Activated CD8-positive, alpha-beta T cell treated with anti-CD3 and anti-CD28 coated beads for 36 hours (primary cell): ENCODE measurements at regions not wholly inside any gene's neighbourhood (a gene's known extent, or its start where the extent isn't known, plus 50 kb on each side); places are given as distances from the start of the nearest gene placed in this dataset.

ENCODE experiments used
- ATAC-seq: fragments of 200-7000 bp; cut with Tn5 transposase; one replicate; pipeline ENCODE4 v1.10.0; 2021; ENCODE audit warnings: mild to moderate bottlenecking, moderate library complexity
- CTCF ChIA-PET: fragments of 350-600 bp; sonication (Branson Sonifier 250); formaldehyde crosslinking; loops from one replicate; lab custom pipeline; 2021; ENCODE audit warnings: antibody characterized with exemption; lab: Charles Lee
- POLR2A ChIA-PET: fragments of 350-600 bp; sonication (Branson Sonifier 250); formaldehyde crosslinking; loops from one replicate; lab custom pipeline; 2021; ENCODE audit warnings: antibody characterized with exemption; lab: Charles Lee
- DNase-seq: peaks from one replicate; pipeline ENCODE4 v3.0.0-alpha.2; 2020
- H3K27ac Mint-ChIP-seq: one replicate; pipeline ENCODE4 v1.8.0; 2021; ENCODE audit warnings: mild to moderate bottlenecking, mixed read lengths
- H3K27me3 Mint-ChIP-seq: one replicate; pipeline ENCODE4 v1.8.0; 2021; ENCODE audit warnings: mixed read lengths
- H3K36me3 Mint-ChIP-seq: one replicate; pipeline ENCODE4 v1.8.0; 2021; ENCODE audit warnings: low read depth, mixed read lengths
- H3K4me1 Mint-ChIP-seq: one replicate; pipeline ENCODE4 v1.8.0; 2021; ENCODE audit warnings: low read depth, mixed read lengths
- H3K4me3 Mint-ChIP-seq: one replicate; pipeline ENCODE4 v1.8.0; 2021; ENCODE audit warnings: mild to moderate bottlenecking, moderate library complexity, mixed read lengths
- H3K9me3 Mint-ChIP-seq: one replicate; pipeline ENCODE4 v1.8.0; 2021; ENCODE audit warnings: mixed read lengths
- CTCF ChIP-seq: fragments of 200-600 bp; IDR thresholded peaks from one replicate; pipeline ENCODE4 v1.8.0; 2022; ENCODE audit warnings: antibody characterized with exemption, mild to moderate bottlenecking
- intact Hi-C: fragments of 100-400 bp; cut with micrococcal nuclease; formaldehyde crosslinking; loops from one replicate; pipeline ENCODE4 v1.10.0; 2022

GRCh38 chrX:150282953-150283352 lies 80.2 kb upstream of the MAMLD1 start:
- ChIA-PET POLR2A (no interaction called here), CTCF (no interaction called here)
- no peak overlapping the region for H3K27ac Mint-ChIP-seq
- ATAC-seq (no peak), DNase-seq (no peak)
- H3K36me3 Mint-ChIP-seq: no peaks in the 10 kb centered on the region
- intact Hi-C loops: no loop called here
- H3K9me3 Mint-ChIP-seq: no peaks in the 10 kb centered on the region
- H3K4me3 Mint-ChIP-seq: no peak overlapping the region
- H3K27me3 Mint-ChIP-seq: peaks cover 1% of the 10 kb centered on the region
- no peak for TF ChIP-seq CTCF
- H3K4me1 Mint-ChIP-seq: no peaks in the 10 kb centered on the region

GRCh38 chrX:150291014-150291413 lies 72.1 kb upstream of the MAMLD1 start:
- intact Hi-C loops: no loop called here
- Mint-ChIP-seq H3K27ac (no peak overlapping the region), H3K36me3 (no peaks in the 10 kb centered on the region), H3K27me3 (no peaks in the 10 kb centered on the region), H3K4me3 (no peak overlapping the region), H3K4me1 (no peaks in the 10 kb centered on the region), H3K9me3 (no peaks in the 10 kb centered on the region)
- DNase-seq (no peak), ATAC-seq (no peak)
- ChIA-PET CTCF (no interaction called here), POLR2A (no interaction called here)
- no peak for TF ChIP-seq CTCF

GRCh38 chrX:150293311-150294013 lies 69.7 kb upstream of the MAMLD1 start:
- ChIA-PET POLR2A (no interaction called here), CTCF (no interaction called here)
- no peak for DNase-seq
- H3K9me3 Mint-ChIP-seq: no peaks in the 10 kb centered on the region
- no peak overlapping the region for H3K27ac Mint-ChIP-seq
- no peak for TF ChIP-seq CTCF
- no peaks in the 10 kb centered on the region for H3K27me3 Mint-ChIP-seq
- no peaks in the 10 kb centered on the region for H3K4me1 Mint-ChIP-seq
- no peaks in the 10 kb centered on the region for H3K36me3 Mint-ChIP-seq
- H3K4me3 Mint-ChIP-seq: no peak overlapping the region
- no peak for ATAC-seq
- intact Hi-C loops: no loop called here

GRCh38 chrX:150298841-150299551 lies 64.1 kb upstream of the MAMLD1 start:
- no peaks in the 10 kb centered on the region for H3K36me3 Mint-ChIP-seq
- no peak overlapping the region for H3K27ac Mint-ChIP-seq
- H3K4me1 Mint-ChIP-seq: no peaks in the 10 kb centered on the region
- no peaks in the 10 kb centered on the region for H3K27me3 Mint-ChIP-seq
- ChIA-PET POLR2A (no interaction called here), CTCF (no interaction called here)
- ATAC-seq (no peak), DNase-seq (no peak)
- intact Hi-C loops: no loop called here
- no peak overlapping the region for H3K4me3 Mint-ChIP-seq
- no peaks in the 10 kb centered on the region for H3K9me3 Mint-ChIP-seq
- no peak for TF ChIP-seq CTCF

- ChIA-PET POLR2A (no interaction called here), CTCF (no interaction called here)
- Mint-ChIP-seq H3K9me3 (no peaks in the 10 kb centered on the region), H3K27ac (no peak overlapping the region), H3K4me1 (no peaks in the 10 kb centered on the region), H3K27me3 (no peaks in the 10 kb centered on the region), H3K36me3 (no peaks in the 10 kb centered on the region), H3K4me3 (no peak overlapping the region)
- intact Hi-C loops: no loop called here
- DNase-seq: no peak
- no peak for ATAC-seq
- TF ChIP-seq CTCF: no peak
Measured at GRCh38 chrX:150299579-150299978, 63.5 kb upstream of the MAMLD1 start.
